KBM-7 (cell line): ENCODE measurements at regions not wholly inside any gene's neighbourhood (a gene's known extent, or its start where the extent isn't known, plus 50 kb on each side); places are given as distances from the start of the nearest gene placed in this dataset.
"Not testable (repeated sequence)": the region's sequence is repeated elsewhere in the genome, so short reads cannot be mapped to it uniquely, and the experiment has no call there.

Source experiments
- DNase-seq: peaks from one replicate; pipeline ENCODE4 v3.0.0-alpha.2; 2015
- in situ Hi-C: fragments of 300-500 bp; cut with MboI; formaldehyde crosslinking; loops from 2 replicates; pipeline ENCODE4 v1.14.3; 2020; ENCODE audit warnings: low sequenced_read_pairs, low pct_unique_long_range_greater_than_20kb, mixed read lengths

GRCh38 chr2:39563572-39563971 lies 102.1 kb upstream of the TMEM178A start:
- no peak for DNase-seq
- in situ Hi-C loops: no loop called here

- in situ Hi-C loops: no loop called here
- no peak for DNase-seq
These were observed 98.2 kb upstream of the TMEM178A start for GRCh38 chr2:39567507-39567906.

- no peak for DNase-seq
- in situ Hi-C loops: no loop called here
These were observed 97.6 kb upstream of the TMEM178A start for GRCh38 chr2:39568116-39568515.

GRCh38 chr2:39568561-39569006 lies 97.1 kb upstream of the TMEM178A start:
- DNase-seq: no peak
- in situ Hi-C loops: no loop called here

- DNase-seq: no peak
- in situ Hi-C loops: no loop called here
These were observed 95.6 kb upstream of the TMEM178A start for GRCh38 chr2:39570130-39570555.

GRCh38 chr2:39570614-39571013 lies 95.1 kb upstream of the TMEM178A start:
- DNase-seq: no peak
- in situ Hi-C loops: no loop called here

GRCh38 chr2:39571111-39571731 lies 94.5 kb upstream of the TMEM178A start:
- DNase-seq: no peak
- in situ Hi-C loops: no loop called here

- no peak for DNase-seq
- in situ Hi-C loops: no loop called here
These were observed 92.4 kb upstream of the TMEM178A start for GRCh38 chr2:39573276-39573675.

- in situ Hi-C loops: no loop called here
- DNase-seq: no peak
These were observed 83.9 kb upstream of the TMEM178A start for GRCh38 chr2:39581866-39582265.

- in situ Hi-C loops: no loop called here
- no peak for DNase-seq
These were observed 82.5 kb upstream of the TMEM178A start for GRCh38 chr2:39583213-39583612.

GRCh38 chr2:39583781-39584180 lies 81.9 kb upstream of the TMEM178A start:
- in situ Hi-C loops: no loop called here
- DNase-seq: no peak

- in situ Hi-C loops: no loop called here
- DNase-seq: no peak
These were observed 81.3 kb upstream of the TMEM178A start for GRCh38 chr2:39584283-39584965.

- DNase-seq, in situ Hi-C loops: not testable (repeated sequence)
These were observed 80.2 kb upstream of the TMEM178A start for GRCh38 chr2:39585531-39585930.

- DNase-seq: no peak
- in situ Hi-C loops: no loop called here
These were observed 78.5 kb upstream of the TMEM178A start for GRCh38 chr2:39587168-39587567.

GRCh38 chr2:39587641-39588040 lies 78.1 kb upstream of the TMEM178A start:
- DNase-seq: no peak
- in situ Hi-C loops: no loop called here

- in situ Hi-C loops: no loop called here
These were observed 72.0 kb upstream of the TMEM178A start for GRCh38 chr2:39593439-39594393.

GRCh38 chr2:39595116-39595515 lies 70.6 kb upstream of the TMEM178A start:
- no peak for DNase-seq
- in situ Hi-C loops: no loop called here

More at GRCh38 chr2:39593439-39594393, 72.0 kb upstream of the TMEM178A start:
- DNase-seq: peak; percentile 64

GRCh38 chr2:39597314-39597713 lies 68.4 kb upstream of the TMEM178A start:
- no peak for DNase-seq
- in situ Hi-C loops: no loop called here

GRCh38 chr2:39602616-39603015 lies 63.1 kb upstream of the TMEM178A start:
- DNase-seq: no peak
- in situ Hi-C loops: no loop called here

- in situ Hi-C loops: no loop called here
These were observed 62.3 kb upstream of the TMEM178A start for GRCh38 chr2:39603436-39603835.

More at GRCh38 chr2:39603436-39603835, 62.3 kb upstream of the TMEM178A start:
- DNase-seq: no peak
